Activated CD8-positive, alpha-beta T cell treated with anti-CD3 and anti-CD28 coated beads for 36 hours (primary cell): ENCODE measurements at regions not wholly inside any gene's neighbourhood (a gene's known extent, or its start where the extent isn't known, plus 50 kb on each side); places are given as distances from the start of the nearest gene placed in this dataset.
"Not testable (repeated sequence)": the region's sequence is repeated elsewhere in the genome, so short reads cannot be mapped to it uniquely, and the experiment has no call there.

Source experiments
- ATAC-seq: fragments of 200-7000 bp; cut with Tn5 transposase; one replicate; pipeline ENCODE4 v1.10.0; 2021; ENCODE audit warnings: mild to moderate bottlenecking, moderate library complexity
- CTCF ChIA-PET: fragments of 350-600 bp; sonication (Branson Sonifier 250); formaldehyde crosslinking; loops from one replicate; lab custom pipeline; 2021; ENCODE audit warnings: antibody characterized with exemption; lab: Charles Lee
- POLR2A ChIA-PET: fragments of 350-600 bp; sonication (Branson Sonifier 250); formaldehyde crosslinking; loops from one replicate; lab custom pipeline; 2021; ENCODE audit warnings: antibody characterized with exemption; lab: Charles Lee
- DNase-seq: peaks from one replicate; pipeline ENCODE4 v3.0.0-alpha.2; 2020
- H3K27ac Mint-ChIP-seq: one replicate; pipeline ENCODE4 v1.8.0; 2021; ENCODE audit warnings: mild to moderate bottlenecking, mixed read lengths
- H3K27me3 Mint-ChIP-seq: one replicate; pipeline ENCODE4 v1.8.0; 2021; ENCODE audit warnings: mixed read lengths
- H3K36me3 Mint-ChIP-seq: one replicate; pipeline ENCODE4 v1.8.0; 2021; ENCODE audit warnings: low read depth, mixed read lengths
- H3K4me1 Mint-ChIP-seq: one replicate; pipeline ENCODE4 v1.8.0; 2021; ENCODE audit warnings: low read depth, mixed read lengths
- H3K4me3 Mint-ChIP-seq: one replicate; pipeline ENCODE4 v1.8.0; 2021; ENCODE audit warnings: mild to moderate bottlenecking, moderate library complexity, mixed read lengths
- H3K9me3 Mint-ChIP-seq: one replicate; pipeline ENCODE4 v1.8.0; 2021; ENCODE audit warnings: mixed read lengths
- intact Hi-C: fragments of 100-400 bp; cut with micrococcal nuclease; formaldehyde crosslinking; loops from one replicate; pipeline ENCODE4 v1.10.0; 2022
- TF ChIP-seq, protein P1 (sequence below): fragments of 200-600 bp; IDR thresholded peaks from one replicate; pipeline ENCODE4 v1.8.0; 2022; ENCODE audit warnings: antibody characterized with exemption, mild to moderate bottlenecking

DNA sequence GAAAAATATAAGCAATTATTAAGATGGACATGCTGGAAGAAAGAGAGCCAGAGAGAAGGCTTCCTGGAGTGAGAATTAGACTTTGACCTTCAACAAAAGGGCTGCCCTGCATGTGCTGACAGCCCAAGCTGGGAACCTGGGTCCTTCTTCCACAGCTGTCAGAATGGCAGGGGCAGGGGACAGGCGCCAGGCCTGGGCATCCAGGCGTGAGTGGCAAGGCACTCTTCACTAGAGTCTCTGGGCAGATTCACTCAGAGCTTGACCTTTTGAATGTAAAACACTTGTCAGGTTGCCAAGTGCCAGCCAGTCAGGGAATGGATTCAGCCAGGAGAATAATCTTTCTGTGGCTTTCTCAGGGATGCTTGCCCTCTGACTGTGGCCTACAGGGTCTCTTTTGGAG lies 119.1 kb upstream of the CLINT1 start:
- ATAC-seq: no peak

DNA sequence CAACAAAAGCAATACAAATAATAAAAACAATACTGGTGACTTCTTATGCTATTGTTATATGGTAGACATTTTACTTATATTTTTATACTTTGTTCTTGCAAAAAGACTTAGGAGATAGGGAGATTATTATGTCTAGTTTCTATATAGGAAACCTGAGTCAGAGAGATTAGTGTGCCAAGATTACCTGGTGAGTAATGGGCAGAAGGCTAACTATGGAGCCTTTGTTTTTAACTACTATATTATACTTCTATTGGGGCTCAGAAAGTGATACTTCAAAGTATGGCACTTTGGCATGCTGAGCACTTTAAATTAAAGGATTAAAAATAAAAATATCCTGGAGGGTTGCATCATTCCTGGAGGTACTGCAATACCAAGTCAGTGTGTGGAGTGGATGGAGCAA lies 117.5 kb upstream of the CLINT1 start:
- no peak for ATAC-seq
- POLR2A ChIA-PET: no interaction called here
- Mint-ChIP-seq H3K27me3 (peaks cover 11% of the 10 kb centered on the region), H3K9me3 (no peaks in the 10 kb centered on the region), H3K4me1 (no peaks in the 10 kb centered on the region), H3K36me3 (no peaks in the 10 kb centered on the region), H3K27ac (no peak overlapping the region), H3K4me3 (no peak overlapping the region)
- TF ChIP-seq, protein P1, sequence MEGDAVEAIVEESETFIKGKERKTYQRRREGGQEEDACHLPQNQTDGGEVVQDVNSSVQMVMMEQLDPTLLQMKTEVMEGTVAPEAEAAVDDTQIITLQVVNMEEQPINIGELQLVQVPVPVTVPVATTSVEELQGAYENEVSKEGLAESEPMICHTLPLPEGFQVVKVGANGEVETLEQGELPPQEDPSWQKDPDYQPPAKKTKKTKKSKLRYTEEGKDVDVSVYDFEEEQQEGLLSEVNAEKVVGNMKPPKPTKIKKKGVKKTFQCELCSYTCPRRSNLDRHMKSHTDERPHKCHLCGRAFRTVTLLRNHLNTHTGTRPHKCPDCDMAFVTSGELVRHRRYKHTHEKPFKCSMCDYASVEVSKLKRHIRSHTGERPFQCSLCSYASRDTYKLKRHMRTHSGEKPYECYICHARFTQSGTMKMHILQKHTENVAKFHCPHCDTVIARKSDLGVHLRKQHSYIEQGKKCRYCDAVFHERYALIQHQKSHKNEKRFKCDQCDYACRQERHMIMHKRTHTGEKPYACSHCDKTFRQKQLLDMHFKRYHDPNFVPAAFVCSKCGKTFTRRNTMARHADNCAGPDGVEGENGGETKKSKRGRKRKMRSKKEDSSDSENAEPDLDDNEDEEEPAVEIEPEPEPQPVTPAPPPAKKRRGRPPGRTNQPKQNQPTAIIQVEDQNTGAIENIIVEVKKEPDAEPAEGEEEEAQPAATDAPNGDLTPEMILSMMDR: no peak
- CTCF ChIA-PET: interaction anchor here (0.7 kb wide), 1 partner anchor 156 kb away, joined by 3 read pairs; no protein-coding TSS in a partner anchor
- intact Hi-C loops: no loop called here
- DNase-seq: no peak

More for the DNA sequence above, 119.1 kb upstream of the CLINT1 start:
- Mint-ChIP-seq H3K9me3 (no peaks in the 10 kb centered on the region), H3K4me3 (no peak overlapping the region), H3K4me1 (no peaks in the 10 kb centered on the region), H3K36me3 (no peaks in the 10 kb centered on the region), H3K27ac (no peak overlapping the region), H3K27me3 (peaks cover 11% of the 10 kb centered on the region)
- intact Hi-C loops: no loop called here
- TF ChIP-seq, protein P1: no peak
- DNase-seq: no peak
- ChIA-PET CTCF (no interaction called here), POLR2A (no interaction called here)

DNA sequence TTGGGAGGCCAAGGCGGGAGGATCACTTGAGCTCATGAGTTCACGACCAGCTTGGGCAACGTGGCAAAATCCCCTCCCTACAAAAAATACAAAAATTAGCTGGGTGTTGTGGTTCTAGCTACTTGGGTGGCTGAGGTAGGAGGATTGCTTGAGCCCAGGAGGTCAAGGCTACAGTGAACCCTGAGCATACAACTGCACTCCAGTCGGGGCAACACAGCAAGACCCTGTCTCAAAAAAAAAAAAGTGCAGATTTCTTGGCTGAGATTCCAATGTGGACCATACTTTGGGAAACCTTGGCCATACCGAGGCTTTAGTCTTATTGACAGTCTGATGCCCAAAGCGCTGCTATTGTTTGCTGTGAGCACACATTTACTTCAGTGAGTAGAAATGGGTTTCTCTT lies 113.6 kb upstream of the CLINT1 start:
- intact Hi-C loops: no loop called here
- peaks cover 11% of the 10 kb centered on the region for H3K27me3 Mint-ChIP-seq
- H3K9me3 Mint-ChIP-seq: no peaks in the 10 kb centered on the region
- ChIA-PET POLR2A (no interaction called here), CTCF (interaction anchor here (1.7 kb wide), 1 partner anchor 210 kb away, joined by 4 read pairs; no protein-coding TSS in a partner anchor)
- TF ChIP-seq, protein P1: no peak
- no peaks in the 10 kb centered on the region for H3K4me1 Mint-ChIP-seq
- DNase-seq: no peak
- ATAC-seq: no peak
- no peaks in the 10 kb centered on the region for H3K36me3 Mint-ChIP-seq
- H3K27ac Mint-ChIP-seq: no peak overlapping the region
- H3K4me3 Mint-ChIP-seq: no peak overlapping the region

DNA sequence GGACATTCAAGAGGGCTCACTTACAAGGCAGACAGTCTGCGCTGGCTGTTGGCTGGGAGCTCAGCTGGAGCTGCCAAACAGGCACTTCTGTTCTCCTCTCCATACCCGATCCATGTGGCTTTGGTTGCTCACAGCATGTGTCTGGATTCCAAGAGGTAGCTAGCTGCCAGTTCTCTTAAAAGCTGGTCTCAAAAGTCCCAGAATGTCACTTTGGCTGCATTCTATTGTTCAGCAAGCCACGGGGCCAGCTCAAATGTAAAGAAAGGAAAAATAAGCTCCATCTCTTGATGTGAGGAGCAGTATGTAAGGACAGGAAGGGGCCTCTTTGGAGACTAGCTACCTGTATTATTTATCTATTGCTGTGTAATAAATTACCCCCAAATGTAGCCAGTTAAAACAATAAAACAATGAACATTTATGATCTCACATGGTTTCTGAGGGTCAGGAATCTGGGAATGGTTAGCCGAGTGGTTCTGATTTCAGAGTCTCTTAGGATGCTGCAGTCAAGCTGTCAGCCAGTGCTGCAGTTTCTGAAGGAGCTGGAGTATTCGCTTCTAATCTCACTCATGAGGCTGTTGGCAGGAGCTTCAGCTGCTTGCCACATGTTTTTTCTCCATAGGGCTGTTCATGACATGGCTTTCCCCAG lies 112.7 kb upstream of the CLINT1 start:
- peaks cover 11% of the 10 kb centered on the region for H3K27me3 Mint-ChIP-seq
- no peaks in the 10 kb centered on the region for H3K9me3 Mint-ChIP-seq
- no peaks in the 10 kb centered on the region for H3K4me1 Mint-ChIP-seq
- ATAC-seq (no peak), DNase-seq (no peak)
- no peak overlapping the region for H3K27ac Mint-ChIP-seq
- CTCF ChIA-PET: interaction anchor here (1.0 to 1.7 kb wide), 2 partner anchors 154 to 209 kb away, joined by 3 to 4 read pairs; no protein-coding TSS in a partner anchor
- no peak overlapping the region for H3K4me3 Mint-ChIP-seq
- H3K36me3 Mint-ChIP-seq: no peaks in the 10 kb centered on the region
- POLR2A ChIA-PET: interaction anchor here (1.0 kb wide), 1 partner anchor 14 kb away, joined by 3 read pairs; no protein-coding TSS in a partner anchor
- TF ChIP-seq, protein P1: no peak
- intact Hi-C loops: no loop called here

DNA sequence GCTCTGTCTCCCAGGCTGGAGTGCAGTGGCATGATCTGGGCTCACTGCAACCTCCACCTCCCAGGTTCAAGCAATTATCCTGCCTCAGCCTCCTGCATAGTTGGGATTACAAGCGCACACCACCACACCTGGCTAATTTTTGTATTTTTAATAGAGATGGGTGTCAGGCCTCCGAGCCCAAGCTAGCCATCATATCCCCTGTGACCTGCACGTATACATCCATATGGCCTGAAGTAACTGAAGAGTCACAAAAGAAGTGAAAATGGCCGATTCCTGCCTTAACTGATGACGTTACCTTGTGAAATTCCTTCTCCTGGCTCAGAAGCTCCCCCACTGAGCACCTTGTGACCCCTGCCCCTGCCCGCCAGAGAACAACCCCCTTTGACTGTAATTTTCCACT lies 109.6 kb upstream of the CLINT1 start:
- H3K36me3 Mint-ChIP-seq, H3K4me1 Mint-ChIP-seq, CTCF ChIA-PET, DNase-seq, H3K4me3 Mint-ChIP-seq, H3K27ac Mint-ChIP-seq, ATAC-seq, intact Hi-C loops, H3K27me3 Mint-ChIP-seq, H3K9me3 Mint-ChIP-seq: not testable (repeated sequence)
- POLR2A ChIA-PET: interaction anchor here (1.0 kb wide), 1 partner anchor 149 kb away, joined by 3 read pairs; no protein-coding TSS in a partner anchor
